ENCODE measurements at regions not wholly inside any gene's neighbourhood (a gene's known extent, or its start where the extent isn't known, plus 50 kb on each side); places are given as distances from the start of the nearest gene placed in this dataset.

GRCh38 chr1:116185161-116185701, 74.0 kb downstream of the MAB21L3 start:
- H3K4me3 ChIP-seq (ENCODE audit: control extremely low read depth in 1 of 5, extremely low read depth in 1 of 5, insufficient read depth in 1 of 5, low read depth in 2 of 5, low read length in 4 of 5), result no peak overlapping the region
- no peaks in the 10 kb centered on the region for H3K9me3 ChIP-seq (ENCODE audit: control extremely low read depth in 1 of 3, control insufficient read depth in 2 of 3, insufficient read depth in 1 of 3, low read length in 2 of 3)
- Mint-ChIP-seq H3K27ac (no peak overlapping the region), H3K4me1 (no peaks in the 10 kb centered on the region), H3K4me3 (no peak overlapping the region), H3K9me3 (ENCODE audit: insufficient read depth) (no peaks in the 10 kb centered on the region), H3K27me3 (peaks cover 29% of the 10 kb centered on the region)
- no peaks in the 10 kb centered on the region for H4K20me1 ChIP-seq (ENCODE audit: control insufficient read depth, insufficient read depth, low read length, poor library complexity, severe bottlenecking)
- ATAC-seq (ENCODE audit: low read depth), result no peak
- WGBS (ENCODE audit: insufficient coverage), result 93% methylated on average over 3 of the region's 5 CpGs
- H3K36me3 ChIP-seq (replicated peaks in 1 of 2; ENCODE audit: control extremely low read depth in 1 of 2, control insufficient read depth in 1 of 2, extremely low read depth in 1 of 2, insufficient read depth in 2 of 2, low read length in 1 of 2), result no peaks in the 10 kb centered on the region
- no peak overlapping the region for H3K27ac ChIP-seq (ENCODE audit: low read length in 2 of 2)
- no peaks in the 10 kb centered on the region for H3K79me2 ChIP-seq (ENCODE audit: control insufficient read depth, insufficient read depth, low read length)
- H3K4me1 ChIP-seq (ENCODE audit: control insufficient read depth in 2 of 2, insufficient read depth in 2 of 2, low read length in 2 of 2), result no peaks in the 10 kb centered on the region
- DNase-seq, result no peak
- H2AFZ ChIP-seq (ENCODE audit: insufficient read depth, low read depth, low read length, poor library complexity, severe bottlenecking), result no peak overlapping the region
- ChIA-PET POLR2A (no interaction called here), CTCF (no interaction called here)
- H3K4me2 ChIP-seq (replicated peaks; ENCODE audit: low read depth, low read length, poor library complexity, severe bottlenecking), result no peak overlapping the region
- intact Hi-C loops (cut with micrococcal nuclease), result no loop called here
- TF ChIP-seq CTCF (IDR thresholded peaks at IDR 0.05) (no peak), EZH2 (IDR thresholded peaks at IDR 0.05; ENCODE audit: borderline replicate concordance, insufficient read depth, low read depth, low read length, poor library complexity, severe bottlenecking) (no peak)
- H3K9ac ChIP-seq (ENCODE audit: low read length), result no peak overlapping the region
- H3K27me3 ChIP-seq (replicated peaks in 1 of 4; ENCODE audit: control extremely low read depth in 1 of 4, control insufficient read depth in 3 of 4, insufficient read depth in 4 of 4, low read length in 3 of 4), result peaks cover 0 to 8% (median 1%) of the 10 kb centered on the region in 4 experiments

- POLR2A ChIA-PET, result no interaction called here
Measured at GRCh38 chr1:116189481-116189880, 78.3 kb downstream of the MAB21L3 start.

More at GRCh38 chr1:116189481-116189880, 78.3 kb downstream of the MAB21L3 start:
- WGBS (ENCODE audit: insufficient coverage), result no CpG with 5 or more reads among the region's 3 CpGs
- no peak overlapping the region for H3K4me3 ChIP-seq (ENCODE audit: control extremely low read depth in 1 of 5, extremely low read depth in 1 of 5, insufficient read depth in 1 of 5, low read depth in 2 of 5, low read length in 4 of 5)
- intact Hi-C loops (cut with micrococcal nuclease), result no loop called here
- H3K4me2 ChIP-seq (replicated peaks; ENCODE audit: low read depth, low read length, poor library complexity, severe bottlenecking), result no peak overlapping the region
- H3K9me3 Mint-ChIP-seq (ENCODE audit: insufficient read depth), result no peaks in the 10 kb centered on the region
- H3K79me2 ChIP-seq (ENCODE audit: control insufficient read depth, insufficient read depth, low read length), result no peaks in the 10 kb centered on the region
- H3K4me1 Mint-ChIP-seq, result no peaks in the 10 kb centered on the region
- no peak for ATAC-seq (ENCODE audit: low read depth)
- H2AFZ ChIP-seq (ENCODE audit: insufficient read depth, low read depth, low read length, poor library complexity, severe bottlenecking), result no peak overlapping the region
- no peaks in the 10 kb centered on the region for H3K36me3 ChIP-seq (replicated peaks in 1 of 2; ENCODE audit: control extremely low read depth in 1 of 2, control insufficient read depth in 1 of 2, extremely low read depth in 1 of 2, insufficient read depth in 2 of 2, low read length in 1 of 2)
- no peak overlapping the region for H3K9ac ChIP-seq (ENCODE audit: low read length)
- H3K27me3 Mint-ChIP-seq, result peaks cover 26% of the 10 kb centered on the region
- H4K20me1 ChIP-seq (ENCODE audit: control insufficient read depth, insufficient read depth, low read length, poor library complexity, severe bottlenecking), result no peaks in the 10 kb centered on the region
- no peaks in the 10 kb centered on the region for H3K4me1 ChIP-seq (ENCODE audit: control insufficient read depth in 2 of 2, insufficient read depth in 2 of 2, low read length in 2 of 2)
- H3K27ac Mint-ChIP-seq, result no peak overlapping the region
- CTCF ChIA-PET, result no interaction called here
- H3K4me3 Mint-ChIP-seq, result no peak overlapping the region
- no peak overlapping the region for H3K27ac ChIP-seq (ENCODE audit: low read length in 2 of 2)
- no peaks in the 10 kb centered on the region for H3K9me3 ChIP-seq (ENCODE audit: control extremely low read depth in 1 of 3, control insufficient read depth in 2 of 3, insufficient read depth in 1 of 3, low read length in 2 of 3)
- peaks cover 0 to 13% (median 3%) of the 10 kb centered on the region in 4 experiments for H3K27me3 ChIP-seq (replicated peaks in 1 of 4; ENCODE audit: control extremely low read depth in 1 of 4, control insufficient read depth in 3 of 4, insufficient read depth in 4 of 4, low read length in 3 of 4)
- no peak for DNase-seq
- TF ChIP-seq EZH2 (IDR thresholded peaks at IDR 0.05; ENCODE audit: borderline replicate concordance, insufficient read depth, low read depth, low read length, poor library complexity, severe bottlenecking), result no peak
- TF ChIP-seq CTCF (IDR thresholded peaks at IDR 0.05), result no peak
